ENCODE measurements at regions not wholly inside any gene's neighbourhood (a gene's known extent, or its start where the extent isn't known, plus 50 kb on each side); places are given as distances from the start of the nearest gene placed in this dataset.
"Not testable (repeated sequence)": the region's sequence is repeated elsewhere in the genome, so short reads cannot be mapped to it uniquely, and the experiment has no call there.

GRCh38 chr6:95877480-95877879 lies 138.3 kb upstream of the FUT9 start:
- intact Hi-C loops (cut with DNase I) = no loop called here
- Histone ChIP-seq H3K4me3 (no peak overlapping the region), H3K9me3 (no peaks in the 10 kb centered on the region), H3K27me3 (no peaks in the 10 kb centered on the region), H3K27ac (no peak overlapping the region), H3K36me3 (no peaks in the 10 kb centered on the region), H3K9ac (ENCODE audit: low read depth in 2 of 2, low read length in 2 of 2) (no peak overlapping the region), H3K4me1 (no peaks in the 10 kb centered on the region)
- TF ChIP-seq CTCF (IDR thresholded peaks at IDR 0.05) = no peak
- no peak for DNase-seq

GRCh38 chr6:95879856-95880255 lies 135.9 kb upstream of the FUT9 start:
- Histone ChIP-seq H3K27ac (no peak overlapping the region), H3K27me3 (no peaks in the 10 kb centered on the region), H3K36me3 (no peaks in the 10 kb centered on the region), H3K9me3 (no peaks in the 10 kb centered on the region), H3K9ac (ENCODE audit: low read depth in 2 of 2, low read length in 2 of 2) (no peak overlapping the region), H3K4me3 (no peak overlapping the region), H3K4me1 (no peaks in the 10 kb centered on the region)
- no peak for TF ChIP-seq CTCF (IDR thresholded peaks at IDR 0.05)
- intact Hi-C loops (cut with DNase I) = no loop called here
- no peak for DNase-seq

GRCh38 chr6:95882371-95882770 lies 133.4 kb upstream of the FUT9 start:
- H3K9ac ChIP-seq (ENCODE audit: low read depth in 2 of 2, low read length in 2 of 2) = no peak overlapping the region
- no peaks in the 10 kb centered on the region for H3K27me3 ChIP-seq
- DNase-seq = no peak
- no peaks in the 10 kb centered on the region for H3K36me3 ChIP-seq
- no peak overlapping the region for H3K4me3 ChIP-seq
- H3K9me3 ChIP-seq = no peaks in the 10 kb centered on the region
- no peak for TF ChIP-seq CTCF (IDR thresholded peaks at IDR 0.05)
- no peaks in the 10 kb centered on the region for H3K4me1 ChIP-seq
- H3K27ac ChIP-seq = no peak overlapping the region
- intact Hi-C loops (cut with DNase I) = no loop called here

- intact Hi-C loops (cut with DNase I); H3K9me3 ChIP-seq; DNase-seq; H3K4me3 ChIP-seq; H3K4me1 ChIP-seq; H3K27me3 ChIP-seq; H3K9ac ChIP-seq (ENCODE audit: low read depth in 2 of 2, low read length in 2 of 2); H3K36me3 ChIP-seq; H3K27ac ChIP-seq: not testable (repeated sequence)
Measured at GRCh38 chr6:95888711-95889110, 127.1 kb upstream of the FUT9 start.

- H3K4me3 ChIP-seq = no peak overlapping the region
- no peak for TF ChIP-seq CTCF (IDR thresholded peaks at IDR 0.05)
- intact Hi-C loops (cut with DNase I) = no loop called here
- H3K9ac ChIP-seq (ENCODE audit: low read depth in 2 of 2, low read length in 2 of 2) = no peak overlapping the region
- H3K9me3 ChIP-seq = no peaks in the 10 kb centered on the region
- H3K4me1 ChIP-seq = no peaks in the 10 kb centered on the region
- no peaks in the 10 kb centered on the region for H3K36me3 ChIP-seq
- no peak for DNase-seq
- H3K27me3 ChIP-seq = no peaks in the 10 kb centered on the region
- no peak overlapping the region for H3K27ac ChIP-seq
Measured at GRCh38 chr6:95905132-95905531, 110.6 kb upstream of the FUT9 start.

- no peaks in the 10 kb centered on the region for H3K4me1 ChIP-seq
- no peak for DNase-seq
- TF ChIP-seq CTCF (IDR thresholded peaks at IDR 0.05) = no peak
- H3K9me3 ChIP-seq = no peaks in the 10 kb centered on the region
- intact Hi-C loops (cut with DNase I) = no loop called here
- H3K27ac ChIP-seq = no peak overlapping the region
- no peak overlapping the region for H3K9ac ChIP-seq (ENCODE audit: low read depth in 2 of 2, low read length in 2 of 2)
- no peaks in the 10 kb centered on the region for H3K27me3 ChIP-seq
- H3K4me3 ChIP-seq = no peak overlapping the region
- H3K36me3 ChIP-seq = no peaks in the 10 kb centered on the region
Measured at GRCh38 chr6:95917034-95917433, 98.7 kb upstream of the FUT9 start.
